ENCODE measurements at regions not wholly inside any gene's neighbourhood (a gene's known extent, or its start where the extent isn't known, plus 50 kb on each side); places are given as distances from the start of the nearest gene placed in this dataset.

DNA sequence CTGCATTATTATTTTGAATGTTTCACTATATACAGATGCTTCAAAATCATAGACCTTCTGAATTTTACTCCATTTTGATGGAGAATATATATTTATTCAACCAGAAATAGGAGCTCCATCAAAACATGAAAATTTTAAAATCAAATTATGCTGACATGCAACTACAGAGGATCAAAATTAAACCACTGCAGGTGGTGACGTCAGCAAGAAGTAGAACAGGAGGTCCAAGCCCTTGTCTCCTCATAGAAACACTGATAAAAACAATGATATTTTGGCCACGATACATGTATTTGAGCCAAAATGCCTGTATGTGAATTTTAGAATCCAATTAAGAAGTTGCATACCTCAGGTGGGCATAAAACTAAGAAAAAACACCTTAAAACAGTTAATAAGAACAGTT, 236.6 kb upstream of the FBXL7 start:
- DNase-seq (ENCODE audit: low spot score): no peak

GRCh38 chr5:15261269-15261995, 238.5 kb upstream of the FBXL7 start:
- no peak for DNase-seq (ENCODE audit: low spot score)

DNA sequence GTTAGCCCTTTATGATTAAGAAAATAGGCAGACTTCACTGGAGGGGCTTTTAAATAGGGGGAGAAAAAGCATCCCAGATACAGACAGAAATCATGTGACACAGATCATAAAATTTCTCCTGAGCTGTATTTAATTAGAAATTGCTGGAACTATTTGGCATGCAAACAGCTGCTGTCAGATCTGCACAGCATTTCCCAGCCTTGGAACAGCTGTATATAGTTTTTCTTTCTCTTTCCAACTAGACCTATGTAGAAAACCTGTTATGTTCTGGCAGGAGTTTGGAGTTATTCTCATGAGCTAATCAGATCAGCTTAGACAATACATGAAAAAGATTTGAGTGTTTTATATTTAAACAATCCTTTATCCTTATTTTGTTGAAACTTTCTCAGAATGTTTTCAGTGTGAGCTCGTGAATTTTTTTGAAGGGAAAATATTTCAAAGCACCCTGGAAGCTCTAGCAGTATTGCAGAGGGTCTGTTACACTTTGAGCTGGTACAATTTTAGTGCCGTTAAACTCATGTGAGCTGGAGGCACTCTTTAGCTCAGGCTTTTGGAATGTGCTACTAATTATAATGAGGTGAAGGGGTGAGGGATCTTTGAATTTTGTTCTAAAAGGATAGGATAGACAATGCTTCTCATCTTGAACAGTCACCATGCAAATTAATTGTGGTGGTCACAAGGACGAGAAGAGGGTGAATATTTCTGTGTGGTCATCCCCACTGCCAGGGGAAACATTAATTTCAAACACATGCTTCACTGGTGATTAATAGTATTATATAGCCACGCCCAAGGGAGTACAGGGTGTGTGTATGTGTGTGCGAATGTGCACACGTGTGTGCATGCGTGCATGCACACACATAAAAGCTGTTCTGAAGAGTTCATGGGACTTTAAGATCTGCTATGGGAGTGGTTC, 239.4 kb upstream of the FBXL7 start:
- DNase-seq (ENCODE audit: low spot score): no peak

DNA sequence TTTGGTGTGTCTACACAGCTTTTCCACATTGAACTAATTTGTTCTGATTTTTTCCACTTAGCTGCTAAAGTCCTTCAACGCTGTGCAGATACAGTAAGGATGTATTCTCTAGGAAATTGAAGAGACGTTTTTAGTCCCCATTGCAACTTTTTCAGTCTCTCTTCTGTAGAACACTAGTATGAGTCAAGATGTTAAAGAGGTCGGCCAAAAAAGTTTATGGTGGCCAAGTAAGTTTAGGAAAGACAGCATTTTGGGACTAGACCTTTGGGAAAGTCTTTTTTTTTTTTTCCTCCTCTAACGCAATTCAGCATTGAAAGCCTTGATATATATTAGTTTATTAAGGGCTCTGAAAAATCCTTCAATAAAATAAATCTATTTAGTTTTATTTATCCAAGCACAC, 243.5 kb upstream of the FBXL7 start:
- DNase-seq (ENCODE audit: low spot score): no peak

DNA sequence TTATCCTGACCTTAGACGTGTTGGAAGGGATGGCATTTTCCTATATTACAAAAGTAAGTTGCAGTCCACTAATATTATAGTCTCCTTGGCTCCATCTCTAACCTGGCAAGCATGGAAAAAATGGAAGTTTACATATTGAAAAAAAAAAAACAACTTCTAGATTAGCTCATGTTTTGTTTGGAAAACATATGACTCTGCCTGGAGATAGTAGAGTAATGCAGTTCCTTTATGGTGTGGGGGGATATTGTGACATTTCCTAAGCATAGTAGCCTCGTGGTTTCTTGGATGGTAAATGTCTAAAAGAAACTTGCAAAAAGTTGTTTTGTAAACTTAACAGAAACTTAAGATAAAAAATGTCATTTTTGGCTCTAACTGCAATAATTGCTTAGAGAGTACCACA, 244.4 kb upstream of the FBXL7 start:
- no peak for DNase-seq (ENCODE audit: low spot score)

DNA sequence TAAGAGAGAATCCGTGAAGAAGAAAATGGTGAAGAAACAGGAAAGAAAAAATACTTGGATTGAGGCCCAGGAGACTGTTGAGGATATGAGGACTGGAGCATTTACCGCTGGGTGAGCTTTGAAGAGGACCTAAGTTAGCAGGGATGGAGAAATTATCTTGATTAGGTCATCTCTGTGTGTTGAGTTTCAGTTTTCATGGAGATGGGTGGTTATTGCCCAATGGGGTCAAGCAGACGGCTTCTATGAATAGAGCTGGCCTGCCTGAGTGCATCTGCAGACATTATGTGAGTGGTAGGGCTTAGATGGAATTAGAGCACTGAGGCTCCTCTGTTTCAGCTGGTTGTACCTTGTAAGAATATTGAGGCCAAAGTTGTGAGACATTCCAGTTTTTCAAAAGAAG, 245.4 kb upstream of the FBXL7 start:
- no peak for DNase-seq (ENCODE audit: low spot score)

DNA sequence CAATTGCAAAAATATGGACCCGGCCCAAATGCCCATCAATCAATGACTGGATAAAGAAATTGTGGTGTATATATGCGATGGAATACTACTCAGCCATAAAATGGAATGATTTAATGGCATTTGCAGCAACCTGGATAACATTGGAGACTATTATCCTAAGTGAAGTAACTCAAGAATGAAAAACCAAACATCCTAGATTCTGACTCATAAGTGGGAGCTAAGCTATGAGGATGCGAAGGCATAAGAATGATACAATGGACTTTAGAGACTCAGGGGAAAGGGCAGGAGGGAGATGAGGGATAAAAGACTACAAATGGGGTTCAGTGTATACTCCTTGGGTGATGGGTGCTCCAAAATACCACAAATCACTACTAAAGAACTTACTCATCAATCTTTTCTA, 247.6 kb upstream of the FBXL7 start:
- DNase-seq (ENCODE audit: low spot score): no peak

DNA sequence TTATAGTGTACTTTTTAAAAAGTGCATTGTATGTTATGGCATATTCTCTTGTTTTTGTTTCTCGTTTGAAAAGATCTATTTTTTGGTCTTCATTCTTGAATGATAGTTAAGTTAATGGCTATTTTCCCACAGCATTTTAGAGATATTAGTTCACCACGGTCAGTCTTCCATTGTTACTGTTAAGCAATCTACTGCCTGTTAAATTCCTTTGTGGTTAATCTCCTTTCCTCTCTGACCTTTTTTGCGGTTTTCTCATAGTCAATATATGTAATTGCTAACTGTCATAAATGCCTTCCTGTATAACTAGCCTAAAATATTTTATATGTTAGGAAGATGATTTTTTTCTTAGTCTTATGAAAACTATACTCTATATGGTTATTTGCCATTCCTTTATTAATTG, 250.8 kb upstream of the FBXL7 start:
- no peak for DNase-seq (ENCODE audit: low spot score)

DNA sequence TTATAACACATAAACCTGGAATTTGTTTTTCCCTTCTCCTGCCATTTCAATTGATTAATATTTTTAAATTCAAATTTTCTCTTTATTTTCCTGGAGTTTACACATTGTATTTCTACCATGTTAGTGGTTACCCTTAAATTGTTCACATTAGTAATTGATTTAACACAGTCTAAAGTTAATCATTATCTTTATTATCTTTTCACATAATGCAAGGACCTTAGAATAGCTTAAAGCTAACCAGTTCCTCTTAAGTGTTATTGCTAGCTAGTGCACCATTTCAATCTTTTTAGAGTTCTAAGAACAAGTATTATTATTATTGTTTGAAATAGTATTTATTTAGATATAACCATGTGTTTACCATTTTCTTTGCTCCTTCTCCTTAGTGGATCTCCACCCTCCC, 251.2 kb upstream of the FBXL7 start:
- no peak for DNase-seq (ENCODE audit: low spot score)

DNA sequence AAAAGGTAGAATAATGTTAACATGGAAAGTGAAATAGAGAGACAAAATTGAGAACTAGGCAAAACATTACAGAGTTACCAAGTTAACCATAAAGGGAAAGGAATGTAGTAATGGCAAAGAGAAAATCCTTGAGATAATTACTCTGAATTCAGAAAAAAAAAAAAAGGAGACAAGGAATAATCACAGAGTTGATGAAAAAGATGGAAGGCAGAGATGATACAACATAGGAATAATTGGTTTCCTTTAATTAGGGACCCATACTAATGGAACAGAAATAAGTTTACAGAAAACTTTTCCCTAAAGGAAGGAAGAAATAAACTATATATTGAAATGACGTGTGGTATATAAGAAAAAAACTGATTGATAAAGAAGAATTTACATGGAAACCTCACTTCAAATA, 254.1 kb upstream of the FBXL7 start:
- DNase-seq (ENCODE audit: low spot score): no peak

DNA sequence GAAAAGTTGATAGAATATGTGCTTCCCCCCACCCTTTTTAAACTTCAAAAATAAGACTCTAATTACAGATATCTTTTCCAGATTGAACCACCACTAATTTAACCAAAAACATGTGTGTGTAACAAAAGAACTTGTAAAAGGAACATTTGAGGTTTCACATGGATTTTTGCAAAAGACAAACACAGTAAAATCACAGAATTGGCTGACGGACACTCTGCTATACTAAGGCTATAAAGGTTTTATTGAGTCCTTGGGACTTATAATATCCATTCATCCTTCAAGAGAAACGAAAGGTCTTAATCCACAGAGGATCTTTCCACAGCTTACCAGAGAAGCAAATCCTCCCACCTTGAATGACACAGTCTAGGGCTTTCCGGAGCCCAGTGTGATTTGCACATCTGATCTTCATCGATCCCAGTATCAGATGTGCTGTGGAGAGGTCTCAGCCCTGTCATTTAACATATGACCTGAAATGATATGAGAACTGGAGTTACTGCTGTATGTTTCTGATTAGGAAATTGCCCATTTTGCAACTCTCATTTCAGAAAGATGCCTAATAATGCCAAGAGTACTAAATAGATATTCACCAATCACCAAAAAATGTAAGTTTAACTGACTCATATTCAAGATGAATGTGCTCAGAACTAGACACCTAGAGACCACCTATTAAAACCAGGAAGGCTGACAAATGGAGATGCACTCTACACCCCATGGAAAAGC, 256.5 kb upstream of the FBXL7 start:
- DNase-seq (ENCODE audit: low spot score): no peak

GRCh38 chr5:15241216-15241821, 258.7 kb upstream of the FBXL7 start:
- DNase-seq (ENCODE audit: low spot score): no peak

- no peak for DNase-seq (ENCODE audit: low spot score)
Observed at GRCh38 chr5:15238006-15238405, 262.0 kb upstream of the FBXL7 start.

DNA sequence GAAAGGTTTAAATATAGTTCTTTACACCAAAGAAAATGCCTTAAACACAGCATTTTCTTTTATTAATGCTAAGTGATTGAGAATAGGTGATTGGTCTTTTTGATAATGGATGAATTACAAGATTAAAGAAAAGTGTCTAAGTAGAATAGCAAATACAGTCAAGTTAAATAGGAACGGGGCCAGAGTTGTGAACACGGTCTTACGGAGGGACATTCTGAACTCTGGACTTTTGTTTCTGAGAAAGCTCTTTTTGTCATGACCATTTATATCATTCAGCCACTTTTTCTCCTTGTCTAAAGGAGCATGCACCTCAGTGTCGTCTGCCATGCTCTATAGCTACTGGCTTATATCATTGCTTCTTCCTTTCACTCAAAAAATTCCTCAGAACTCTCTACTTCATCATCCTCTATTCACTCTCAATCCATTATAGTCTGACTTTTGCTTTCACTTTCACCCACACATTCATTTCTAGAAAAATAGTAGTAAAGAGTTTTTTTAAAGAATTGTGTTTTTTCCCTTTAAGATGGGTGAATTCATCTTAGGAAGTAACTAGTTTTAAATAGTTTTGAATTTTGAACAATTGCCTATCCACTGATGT, 263.0 kb upstream of the FBXL7 start:
- DNase-seq (ENCODE audit: low spot score): no peak

- DNase-seq (ENCODE audit: low spot score): no peak
Observed at GRCh38 chr5:15234911-15235310, 265.1 kb upstream of the FBXL7 start.

- no peak for DNase-seq (ENCODE audit: low spot score)
Observed at GRCh38 chr5:15234366-15234765, 265.6 kb upstream of the FBXL7 start.

GRCh38 chr5:15233566-15233965, 266.4 kb upstream of the FBXL7 start:
- DNase-seq (ENCODE audit: low spot score): no peak

DNA sequence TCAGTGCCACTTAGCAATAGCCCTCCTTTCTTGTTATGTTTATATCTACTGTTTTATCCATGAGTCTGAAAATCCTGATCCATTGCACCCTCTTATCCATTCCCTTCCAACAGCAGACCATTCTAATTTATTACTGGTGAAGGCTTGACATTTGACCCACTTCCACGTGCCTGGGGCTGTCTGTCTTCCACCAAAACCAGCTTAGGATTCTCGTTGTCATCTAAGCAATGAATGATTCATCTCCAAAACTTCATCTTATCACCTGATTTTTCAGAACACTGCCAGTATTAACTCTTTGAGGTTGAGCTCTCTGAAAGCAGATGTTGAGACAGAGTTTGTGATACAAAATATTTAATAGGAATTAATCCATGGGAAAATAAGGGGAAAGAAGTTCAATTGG, 277.8 kb upstream of the FBXL7 start:
- no peak for DNase-seq (ENCODE audit: low spot score)

DNA sequence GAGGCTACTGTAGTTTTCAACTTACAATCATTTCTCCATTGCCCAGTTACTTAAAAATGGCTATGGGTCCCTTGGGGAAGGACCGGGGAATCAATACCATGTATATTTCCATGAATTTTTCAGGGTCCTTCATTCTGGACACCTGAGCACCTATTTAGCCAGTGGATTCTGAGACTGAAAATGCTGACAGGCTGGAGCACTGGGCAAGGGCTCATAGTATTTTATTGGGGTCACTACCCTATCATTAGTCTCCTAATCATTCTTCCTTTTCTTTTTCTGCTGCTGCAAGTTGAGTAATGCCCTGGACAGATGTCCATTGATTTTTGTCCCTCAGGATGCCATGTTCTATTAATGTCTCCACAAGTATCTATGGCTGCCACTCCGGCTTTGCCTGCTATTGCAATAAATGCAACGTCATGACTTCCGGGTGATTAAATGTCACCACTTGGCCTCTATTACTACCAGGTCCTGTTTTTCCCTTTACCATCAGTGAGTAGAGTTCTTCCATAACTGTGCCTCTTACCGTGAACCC, 279.3 kb upstream of the FBXL7 start:
- no peak for DNase-seq (ENCODE audit: low spot score)

- no peak for DNase-seq (ENCODE audit: low spot score)
Observed at GRCh38 chr5:15215056-15215455, 284.9 kb upstream of the FBXL7 start.

- no peak for DNase-seq (ENCODE audit: low spot score)
Observed at GRCh38 chr5:15214010-15214409, 286.0 kb upstream of the FBXL7 start.

Data from pons (tissue), 1 donor.